Body of pancreas (tissue), 4 donors: ENCODE measurements at regions not wholly inside any gene's neighbourhood (a gene's known extent, or its start where the extent isn't known, plus 50 kb on each side); places are given as distances from the start of the nearest gene placed in this dataset.

ENCODE experiments used
- ATAC-seq: fragments of 150-250 bp; one replicate; pipeline ENCODE4 v1.9.1; 2016
- DNase-seq, 4 donors: peaks; one replicate each; pipeline ENCODE4 v3.0.0-alpha.2; 2019
- H3K27ac ChIP-seq, 4 donors: fragments of 200-600 bp; sonication (generic); 1 replicate in 3 of 4; 2 replicates in 1 of 4; pipeline versions ENCODE4 v1.5.1 to v1.6.1; 2016 to 2019; ENCODE audit warnings: mild to moderate bottlenecking in 1 of 4, mixed read lengths in 1 of 4, moderate library complexity in 1 of 4
- H3K27me3 ChIP-seq, 2 donors: fragments of 200-600 bp; sonication (generic); one replicate each; pipeline ENCODE4 v1.6.0; 2016; ENCODE audit warnings: mild to moderate bottlenecking in 1 of 2
- H3K36me3 ChIP-seq, 2 donors: fragments of 200-600 bp; sonication (generic); replicated peaks in 1 of 2; 2 replicates each; pipeline ENCODE4 v1.5.1; 2016; ENCODE audit warnings: low read depth in 2 of 2; ENCODE audit not compliant: insufficient read depth in 1 of 2
- H3K4me1 ChIP-seq: fragments of 200-600 bp; sonication (generic); one replicate; pipeline ENCODE4 v1.6.0; 2016
- H3K4me3 ChIP-seq, 2 donors: fragments of 200-600 bp; sonication (generic); 1 replicate in 1 of 2; 2 replicates in 1 of 2; pipeline ENCODE4 v1.5.1; 2016 to 2019
- H3K9me3 ChIP-seq, 3 donors: fragments of 200-600 bp; sonication (generic); 1 replicate in 2 of 3; 2 replicates in 1 of 3; pipeline ENCODE4 v1.5.1; 2016
- CTCF ChIP-seq, 7 experiments: fragments of 450-650 bp in 4 of 7; fragments of 200-600 bp in 3 of 7; sonication (generic) in 3 of 7; IDR thresholded peaks; one replicate each; pipeline ENCODE4 v1.5.1; 2016 to 2019; ENCODE audit warnings: antibody characterized with exemption in 7 of 7
- POLR2A ChIP-seq, 3 donors: fragments of 450-650 bp; IDR thresholded peaks; one replicate each; pipeline ENCODE4 v1.6.1; 2016; ENCODE audit warnings: antibody characterized with exemption in 3 of 3, mild to moderate bottlenecking in 2 of 3
- WGBS, 2 donors: methylation state at CpG; one replicate each; pipeline ENCODE4 v1.1.5; 2017; 5-methylcytosine and 5-hydroxymethylcytosine counted together
- intact Hi-C: fragments of 100-400 bp; cut with DNase I; formaldehyde crosslinking; loops from one replicate; pipeline ENCODE4 v1.15.1; 2023

GRCh38 chr9:108803428-108804065, 52.2 kb downstream of the ACTL7B start:
- H3K27me3 ChIP-seq = no peaks in the 10 kb centered on the region
- no peak overlapping the region for H3K4me3 ChIP-seq
- TF ChIP-seq CTCF (IDR thresholded peaks at IDR 0.05) (no peak), POLR2A (IDR thresholded peaks at IDR 0.05) (no peak)
- H3K9me3 ChIP-seq = no peaks in the 10 kb centered on the region
- H3K4me1 ChIP-seq = no peaks in the 10 kb centered on the region
- DNase-seq (no peak), ATAC-seq (no peak)
- WGBS, 2 donors = 56 to 58% methylated on average over 3 of the region's 3 CpGs
- no peaks in the 10 kb centered on the region for H3K36me3 ChIP-seq
- intact Hi-C loops = no loop called here
- no peak overlapping the region for H3K27ac ChIP-seq

GRCh38 chr9:108802967-108803366, 52.8 kb downstream of the ACTL7B start:
- no peaks in the 10 kb centered on the region for H3K36me3 ChIP-seq
- ATAC-seq (no peak), DNase-seq (no peak)
- intact Hi-C loops = no loop called here
- no peaks in the 10 kb centered on the region for H3K27me3 ChIP-seq
- H3K27ac ChIP-seq = no peak overlapping the region
- no peak overlapping the region for H3K4me3 ChIP-seq
- TF ChIP-seq POLR2A (IDR thresholded peaks at IDR 0.05) (no peak), CTCF (IDR thresholded peaks at IDR 0.05) (no peak)
- 64 to 81% methylated on average over 4 of the region's 4 CpGs for WGBS, 2 donors
- no peaks in the 10 kb centered on the region for H3K9me3 ChIP-seq
- H3K4me1 ChIP-seq = no peaks in the 10 kb centered on the region

- H3K4me1 ChIP-seq = no peaks in the 10 kb centered on the region
- no peak overlapping the region for H3K27ac ChIP-seq
- no peaks in the 10 kb centered on the region for H3K36me3 ChIP-seq
- intact Hi-C loops = no loop called here
- TF ChIP-seq CTCF (IDR thresholded peaks at IDR 0.05) = no peak
- DNase-seq (no peak), ATAC-seq (no peak)
- 38 to 57% methylated on average over 2 of the region's 2 CpGs for WGBS, 2 donors
- H3K27me3 ChIP-seq = no peaks in the 10 kb centered on the region
- no peak overlapping the region for H3K4me3 ChIP-seq
- no peaks in the 10 kb centered on the region for H3K9me3 ChIP-seq
These were observed 53.8 kb downstream of the ACTL7B start for GRCh38 chr9:108801949-108802348.

GRCh38 chr9:108800632-108801099, 55.1 kb downstream of the ACTL7B start:
- H3K4me3 ChIP-seq = no peak overlapping the region
- H3K36me3 ChIP-seq = no peaks in the 10 kb centered on the region
- H3K9me3 ChIP-seq = no peaks in the 10 kb centered on the region
- H3K27me3 ChIP-seq = no peaks in the 10 kb centered on the region
- WGBS, 2 donors = 56 to 60% methylated on average over 3 of the region's 3 CpGs
- ATAC-seq (no peak), DNase-seq (no peak)
- no peaks in the 10 kb centered on the region for H3K4me1 ChIP-seq
- intact Hi-C loops = no loop called here
- H3K27ac ChIP-seq = no peak overlapping the region
- TF ChIP-seq CTCF (IDR thresholded peaks at IDR 0.05) = no peak
- no peak for TF ChIP-seq POLR2A (IDR thresholded peaks at IDR 0.05)

- intact Hi-C loops = no loop called here
- Histone ChIP-seq H3K36me3 (no peaks in the 10 kb centered on the region), H3K9me3 (no peaks in the 10 kb centered on the region), H3K4me3 (no peak overlapping the region), H3K27me3 (no peaks in the 10 kb centered on the region), H3K27ac (no peak overlapping the region), H3K4me1 (no peaks in the 10 kb centered on the region)
- DNase-seq (no peak), ATAC-seq (no peak)
- no peak for TF ChIP-seq CTCF (IDR thresholded peaks at IDR 0.05)
- no peak for TF ChIP-seq POLR2A (IDR thresholded peaks at IDR 0.05)
- 69 to 84% methylated on average over 3 to 4 of the region's 4 CpGs for WGBS, 2 donors
These were observed 62.2 kb downstream of the ACTL7B start for GRCh38 chr9:108793573-108793972.
